ENCODE measurements at regions not wholly inside any gene's neighbourhood (a gene's known extent, or its start where the extent isn't known, plus 50 kb on each side); places are given as distances from the start of the nearest gene placed in this dataset.
"Not testable (repeated sequence)": the region's sequence is repeated elsewhere in the genome, so short reads cannot be mapped to it uniquely, and the experiment has no call there.

GRCh38 chr14:39497677-39498076, 65.4 kb upstream of the FBXO33 start:
- TF ChIP-seq CTCF (IDR thresholded peaks at IDR 0.05 in 8 of 11, conservative IDR thresholded peaks at IDR 0.05 in 3 of 11); POLR2AphosphoS5 (IDR thresholded peaks at IDR 0.05); POLR2A (IDR thresholded peaks at IDR 0.05): not testable (repeated sequence)
